HEK293 (cell line): ENCODE measurements at regions not wholly inside any gene's neighbourhood (a gene's known extent, or its start where the extent isn't known, plus 50 kb on each side); places are given as distances from the start of the nearest gene placed in this dataset.
A peak's percentile ranks its signal among the peaks of the same experiment; 100 is the strongest.

ENCODE experiments used
- CTCF ChIA-PET: fragments of 350-600 bp; formaldehyde crosslinking; extraction: SDS; loops from one replicate; lab custom pipeline; 2021; ENCODE audit warnings: antibody characterized with exemption; lab: Yijun Ruan, JAX
- POLR2A ChIA-PET: fragments of 300-600 bp; formaldehyde crosslinking; extraction: SDS; loops from one replicate; lab custom pipeline; 2020; ENCODE audit warnings: antibody characterized with exemption, inconsistent platforms; lab: Yijun Ruan, JAX
- H3K27ac ChIP-seq: fragments of 200-500 bp; sonication (Bioruptor generic); 2 replicates; pipeline ENCODE4 v1.5.1; 2014; ENCODE audit warnings: low read depth, low read length, control low read depth, inconsistent platforms; ENCODE audit errors: extremely low read depth
- H3K36me3 ChIP-seq, 2 experiments: fragments of 200-500 bp in 1 of 2; sonication (Bioruptor generic) in 1 of 2; 1 replicate in 1 of 2; 2 replicates in 1 of 2; pipeline ENCODE4 v1.5.1; 2014 to 2017; ENCODE audit warnings: inconsistent platforms in 2 of 2, low read length in 2 of 2; ENCODE audit not compliant: control insufficient read depth in 2 of 2, insufficient read depth in 1 of 2
- H3K4me1 ChIP-seq: fragments of 200-500 bp; sonication (Bioruptor generic); 2 replicates; pipeline ENCODE4 v1.5.1; 2014; ENCODE audit warnings: mild to moderate bottlenecking, low read length, inconsistent platforms; ENCODE audit not compliant: control insufficient read depth, insufficient read depth
- H3K4me3 ChIP-seq: 2 replicates; pipeline ENCODE4 v1.5.1; 2011; ENCODE audit warnings: low read depth, mild to moderate bottlenecking, control low read depth, low read length, moderate library complexity
- H3K9me3 ChIP-seq: fragments of 200-500 bp; sonication (Bioruptor generic); 2 replicates; pipeline ENCODE4 v1.5.1; 2014; ENCODE audit warnings: low read depth, low read length, inconsistent platforms; ENCODE audit not compliant: control insufficient read depth, insufficient read depth
- CTCF ChIP-seq: fragments of 450-650 bp; formaldehyde crosslinking; IDR thresholded peaks from 2 replicates; pipeline ENCODE4 v1.5.1; 2016; ENCODE audit warnings: missing biosample characterization, missing genetic modification characterization
- ZBTB49 ChIP-seq: fragments of 450-650 bp; formaldehyde crosslinking; IDR thresholded peaks from 2 replicates; pipeline ENCODE4 v1.5.1; 2016; ENCODE audit warnings: missing biosample characterization, missing genetic modification characterization, low read depth
- ZFP3 ChIP-seq: fragments of 450-650 bp; formaldehyde crosslinking; IDR thresholded peaks from 2 replicates; pipeline ENCODE4 v1.5.1; 2016; ENCODE audit warnings: low read depth, missing biosample characterization, missing genetic modification characterization
- ZNF146 ChIP-seq: fragments of 450-650 bp; formaldehyde crosslinking; IDR thresholded peaks from 2 replicates; pipeline ENCODE4 v1.5.1; 2016; ENCODE audit warnings: missing biosample characterization, missing genetic modification characterization
- ZNF19 ChIP-seq: fragments of 450-650 bp; formaldehyde crosslinking; IDR thresholded peaks from 2 replicates; pipeline ENCODE4; 2016; ENCODE audit warnings: missing biosample characterization, missing genetic modification characterization, low read depth
- ZNF2 ChIP-seq: fragments of 450-650 bp; formaldehyde crosslinking; IDR thresholded peaks from 2 replicates; pipeline ENCODE4 v1.5.1; 2016; ENCODE audit warnings: missing biosample characterization, missing genetic modification characterization
- ZNF221 ChIP-seq: fragments of 450-650 bp; formaldehyde crosslinking; IDR thresholded peaks from 2 replicates; pipeline ENCODE4 v1.5.1; 2017; ENCODE audit warnings: missing biosample characterization, missing genetic modification characterization, borderline replicate concordance
- ZNF335 ChIP-seq: fragments of 450-650 bp; formaldehyde crosslinking; conservative IDR thresholded peaks from 2 replicates; pipeline ENCODE4 v1.5.1; 2016; ENCODE audit warnings: missing biosample characterization, missing genetic modification characterization
- ZNF366 ChIP-seq: fragments of 450-650 bp; formaldehyde crosslinking; conservative IDR thresholded peaks from 2 replicates; pipeline ENCODE4 v1.5.1; 2016; ENCODE audit warnings: missing biosample characterization, missing genetic modification characterization
- ZNF394 ChIP-seq: fragments of 450-650 bp; formaldehyde crosslinking; IDR thresholded peaks from 2 replicates; pipeline ENCODE4 v1.5.1; 2016; ENCODE audit warnings: missing biosample characterization, missing genetic modification characterization, mild to moderate bottlenecking, moderate library complexity, borderline replicate concordance
- ZNF433 ChIP-seq: fragments of 450-650 bp; formaldehyde crosslinking; IDR thresholded peaks from 2 replicates; pipeline ENCODE4 v1.5.1; 2016; ENCODE audit warnings: missing biosample characterization, missing genetic modification characterization, low read depth
- ZNF561 ChIP-seq: fragments of 450-650 bp; IDR thresholded peaks from 2 replicates; pipeline ENCODE4 v1.5.1; 2018; ENCODE audit warnings: missing biosample characterization, missing genetic modification characterization, borderline replicate concordance
- ZNF654 ChIP-seq: fragments of 450-650 bp; formaldehyde crosslinking; IDR thresholded peaks from 2 replicates; pipeline ENCODE4 v1.5.1; 2016; ENCODE audit warnings: low read depth, missing biosample characterization, missing genetic modification characterization
- ZNF692 ChIP-seq: fragments of 450-650 bp; formaldehyde crosslinking; IDR thresholded peaks from 2 replicates; pipeline ENCODE4 v1.5.1; 2016; ENCODE audit warnings: missing biosample characterization, missing genetic modification characterization
- ZNF701 ChIP-seq: fragments of 450-650 bp; formaldehyde crosslinking; IDR thresholded peaks from 2 replicates; pipeline ENCODE4 v1.5.1; 2016; ENCODE audit warnings: missing biosample characterization, missing genetic modification characterization
- ZNF768 ChIP-seq: fragments of 450-650 bp; formaldehyde crosslinking; IDR thresholded peaks from 2 replicates; pipeline ENCODE4 v1.5.1; 2018; ENCODE audit warnings: missing biosample characterization, mild to moderate bottlenecking, missing genetic modification characterization

GRCh38 chr2:39587641-39588040 is 78.1 kb upstream of the TMEM178A start:
- Histone ChIP-seq H3K9me3 (no peaks in the 10 kb centered on the region), H3K4me3 (no peak overlapping the region), H3K4me1 (no peaks in the 10 kb centered on the region), H3K36me3 (no peaks in the 10 kb centered on the region), H3K27ac (no peak overlapping the region)
- no peak for TF ChIP-seq ZNF654 (tag by site-specific recombination)
- no peak for TF ChIP-seq ZNF433
- no peak for TF ChIP-seq ZNF221 (tag by site-specific recombination)
- no peak for TF ChIP-seq ZNF394 (tag by site-specific recombination)
- TF ChIP-seq ZFP3: no peak
- no peak for TF ChIP-seq ZBTB49 (tag by site-specific recombination)
- no peak for TF ChIP-seq ZNF701 (tag by site-specific recombination)
- TF ChIP-seq ZNF692 (tag by site-specific recombination): no peak
- no peak for TF ChIP-seq ZNF561 (tag by site-specific recombination)
- no peak for TF ChIP-seq ZNF146 (tag by site-specific recombination)
- no peak for TF ChIP-seq ZNF335 (tag by site-specific recombination)
- no peak for TF ChIP-seq ZNF2 (tag by site-specific recombination)
- TF ChIP-seq ZNF19 (tag by site-specific recombination): no peak
- no peak for TF ChIP-seq ZNF366 (tag by site-specific recombination)
- POLR2A ChIA-PET: no interaction called here
- CTCF ChIA-PET: no interaction called here

- POLR2A ChIA-PET: interaction anchor here (0.6 kb wide), 1 partner anchor 69 kb away, joined by 4 read pairs; no protein-coding TSS in a partner anchor
- TF ChIP-seq ZNF768 (tag by site-specific recombination): no peak
- TF ChIP-seq CTCF (tag by site-specific recombination): peak; percentile 62
- TF ChIP-seq ZNF335 (tag by site-specific recombination): peak; percentile 69
Observed at GRCh38 chr2:39593439-39594393, 72.0 kb upstream of the TMEM178A start.

More at GRCh38 chr2:39593439-39594393, 72.0 kb upstream of the TMEM178A start:
- Histone ChIP-seq H3K4me3 (no peak overlapping the region), H3K9me3 (no peaks in the 10 kb centered on the region), H3K27ac (no peak overlapping the region), H3K4me1 (no peaks in the 10 kb centered on the region), H3K36me3 (no peaks in the 10 kb centered on the region)
- CTCF ChIA-PET: interaction anchor here (0.6 to 3.7 kb wide), 32 partner anchors 10 to 244 kb away, joined by 3 to 41 read pairs (median 4); no protein-coding TSS in a partner anchor
